Activated naive CD8-positive, alpha-beta T cell treated with anti-CD3 and anti-CD28 coated beads, Interleukin-2, amount 10 ng/mL, durations not matched to agents 7 days and 5 days (primary cell): ENCODE measurements at regions not wholly inside any gene's neighbourhood (a gene's known extent, or its start where the extent isn't known, plus 50 kb on each side); places are given as distances from the start of the nearest gene placed in this dataset.
"Not testable (repeated sequence)": the region's sequence is repeated elsewhere in the genome, so short reads cannot be mapped to it uniquely, and the experiment has no call there.

Experiments used
- ATAC-seq: fragments of 150-1000 bp; cut with Tn5 transposase; one replicate; pipeline ENCODE4 v1.10.0; 2021; ENCODE audit warnings: low read depth, moderate library complexity
- POLR2A ChIA-PET: fragments of 350-600 bp; sonication (Branson Sonifier 250); formaldehyde crosslinking; loops from one replicate; lab custom pipeline; 2021; ENCODE audit warnings: antibody characterized with exemption; lab: Charles Lee
- DNase-seq: peaks from one replicate; pipeline ENCODE4 v3.0.0; 2021
- H3K27ac Mint-ChIP-seq: one replicate; pipeline ENCODE4 v1.8.0; 2022; ENCODE audit warnings: mild to moderate bottlenecking, mixed read lengths
- H3K27me3 Mint-ChIP-seq: one replicate; pipeline ENCODE4 v1.8.0; 2022; ENCODE audit warnings: mild to moderate bottlenecking, moderate library complexity, mixed read lengths
- H3K36me3 Mint-ChIP-seq: one replicate; pipeline ENCODE4 v1.8.0; 2021; ENCODE audit warnings: mild to moderate bottlenecking, mixed read lengths
- H3K4me1 Mint-ChIP-seq: one replicate; pipeline ENCODE4 v1.8.0; 2021; ENCODE audit warnings: mixed read lengths
- H3K4me3 Mint-ChIP-seq: one replicate; pipeline ENCODE4 v1.8.0; 2022; ENCODE audit warnings: mild to moderate bottlenecking, moderate library complexity, mixed read lengths
- H3K9me3 Mint-ChIP-seq: one replicate; pipeline ENCODE4 v1.8.0; 2021; ENCODE audit warnings: mixed read lengths

DNA sequence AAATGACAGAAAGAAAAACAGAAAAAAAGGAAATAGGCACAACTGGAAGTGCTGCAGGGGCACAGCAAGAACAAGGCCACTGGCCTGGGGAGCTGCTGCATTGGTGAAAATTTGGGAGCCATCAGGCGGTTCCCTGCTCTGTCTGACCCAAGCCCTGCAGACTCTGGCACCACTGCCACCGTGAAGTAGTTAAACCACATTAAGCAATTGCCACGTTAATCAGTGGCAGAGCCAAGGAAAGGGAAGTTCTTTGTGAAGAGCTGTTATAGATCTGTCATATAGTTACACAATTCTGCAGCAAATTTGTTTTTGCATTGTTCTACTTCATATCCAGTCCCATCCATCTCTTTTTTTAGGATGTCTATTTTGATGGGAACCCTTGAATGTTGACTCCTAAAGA is 915.3 kb downstream of the FSCB start:
- Mint-ChIP-seq H3K4me1 (no peaks in the 10 kb centered on the region), H3K9me3 (no peaks in the 10 kb centered on the region), H3K4me3 (no peak overlapping the region), H3K36me3 (no peaks in the 10 kb centered on the region), H3K27me3 (no peaks in the 10 kb centered on the region), H3K27ac (no peak overlapping the region)
- ATAC-seq (no peak), DNase-seq (no peak)
- POLR2A ChIA-PET = no interaction called here

DNA sequence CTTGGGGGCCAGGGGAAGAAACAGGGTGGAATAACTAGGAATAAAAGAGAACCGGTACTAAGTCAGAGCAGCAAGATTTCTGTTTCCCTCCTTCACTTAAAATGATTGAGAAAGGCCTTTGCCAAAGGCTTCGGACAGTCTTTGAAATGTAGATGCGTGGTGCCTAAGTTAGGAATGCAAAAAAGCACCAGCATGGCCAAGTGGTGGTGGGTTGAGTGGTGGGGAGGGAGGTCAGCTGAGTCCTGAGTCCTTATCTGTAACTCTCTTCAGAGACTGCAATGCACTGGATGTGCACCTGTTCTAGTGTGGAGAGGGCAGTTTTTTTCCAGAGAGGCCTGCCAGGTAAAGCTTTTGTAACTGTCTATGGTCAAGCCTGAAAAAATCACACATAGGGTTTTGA is 919.9 kb downstream of the FSCB start:
- no peaks in the 10 kb centered on the region for H3K36me3 Mint-ChIP-seq
- H3K27me3 Mint-ChIP-seq = no peaks in the 10 kb centered on the region
- H3K9me3 Mint-ChIP-seq = no peaks in the 10 kb centered on the region
- H3K4me3 Mint-ChIP-seq = no peak overlapping the region
- no peak for ATAC-seq
- no peak overlapping the region for H3K27ac Mint-ChIP-seq
- no peak for DNase-seq
- POLR2A ChIA-PET = no interaction called here
- H3K4me1 Mint-ChIP-seq = no peaks in the 10 kb centered on the region

DNA sequence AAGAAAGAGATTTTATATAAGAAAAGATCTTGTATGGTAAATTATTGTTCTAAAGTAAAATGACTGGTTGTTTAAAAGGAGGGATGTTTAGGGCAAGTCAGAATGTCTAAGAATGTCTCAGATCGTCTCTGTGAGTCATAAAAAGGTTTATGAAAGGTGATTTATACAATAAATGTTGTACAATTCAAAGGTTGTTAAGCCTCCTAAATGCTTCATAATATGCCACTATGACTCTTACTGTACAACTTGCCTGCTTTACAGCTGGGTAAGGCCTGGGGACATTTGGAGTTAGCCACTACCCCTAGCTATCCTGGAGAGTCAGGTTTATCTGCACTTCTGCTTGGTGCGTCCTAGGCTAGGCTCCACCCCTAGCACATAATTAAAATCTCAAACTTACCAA is 927.4 kb downstream of the FSCB start:
- H3K4me3 Mint-ChIP-seq = no peak overlapping the region
- H3K27me3 Mint-ChIP-seq = no peaks in the 10 kb centered on the region
- no peak overlapping the region for H3K27ac Mint-ChIP-seq
- ATAC-seq = no peak
- DNase-seq = no peak
- POLR2A ChIA-PET = interaction anchor here (0.6 kb wide), 1 partner anchor 205 kb away, joined by 3 read pairs; no protein-coding TSS in a partner anchor
- no peaks in the 10 kb centered on the region for H3K4me1 Mint-ChIP-seq
- H3K9me3 Mint-ChIP-seq = peaks cover 3% of the 10 kb centered on the region
- H3K36me3 Mint-ChIP-seq = no peaks in the 10 kb centered on the region

DNA sequence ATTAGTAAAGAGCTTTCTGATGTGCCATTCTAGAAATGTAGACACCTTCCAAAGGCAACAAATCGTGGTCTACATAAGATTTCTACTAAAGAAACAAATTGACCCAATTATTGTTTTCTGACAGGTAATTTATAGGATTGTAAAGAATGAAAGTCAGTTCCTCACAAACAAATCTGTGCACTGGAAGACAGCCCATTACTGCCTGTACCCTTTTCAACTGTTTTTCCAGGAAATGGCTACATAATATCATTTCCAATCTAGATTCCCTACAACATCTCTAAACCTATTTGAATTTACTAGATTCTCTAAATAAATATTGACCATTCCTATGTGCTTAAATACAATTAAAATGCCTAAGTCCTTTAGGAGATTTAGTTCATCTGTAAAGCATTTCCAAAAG is 939.1 kb downstream of the FSCB start:
- Mint-ChIP-seq H3K4me1 (no peaks in the 10 kb centered on the region), H3K4me3 (no peak overlapping the region), H3K9me3 (no peaks in the 10 kb centered on the region), H3K36me3 (no peaks in the 10 kb centered on the region), H3K27ac (no peak overlapping the region), H3K27me3 (no peaks in the 10 kb centered on the region)
- DNase-seq (no peak), ATAC-seq (no peak)
- POLR2A ChIA-PET = no interaction called here

DNA sequence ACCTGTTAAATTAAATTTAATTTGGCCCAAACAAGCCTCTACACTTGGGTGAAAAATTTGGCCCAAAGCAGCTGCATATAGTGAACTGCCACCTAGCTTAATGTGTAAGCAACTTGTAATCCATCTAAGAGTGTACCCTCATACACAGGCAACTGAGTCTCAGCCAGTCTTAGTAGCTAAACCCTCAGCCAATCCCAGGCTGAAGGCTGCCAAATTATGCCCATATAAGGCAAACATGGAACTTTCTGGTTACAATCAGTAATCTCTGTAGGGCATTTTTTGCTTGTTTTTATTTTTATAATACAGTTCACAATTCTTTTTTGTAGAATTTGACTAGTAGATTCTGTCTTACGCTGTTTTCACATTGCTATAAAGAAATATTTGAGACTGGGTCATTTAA is 958.7 kb downstream of the FSCB start:
- Mint-ChIP-seq H3K36me3 (no peaks in the 10 kb centered on the region), H3K9me3 (no peaks in the 10 kb centered on the region), H3K27me3 (no peaks in the 10 kb centered on the region), H3K4me3 (no peak overlapping the region), H3K27ac (no peak overlapping the region), H3K4me1 (no peaks in the 10 kb centered on the region)
- POLR2A ChIA-PET = no interaction called here
- ATAC-seq = no peak
- DNase-seq = no peak

DNA sequence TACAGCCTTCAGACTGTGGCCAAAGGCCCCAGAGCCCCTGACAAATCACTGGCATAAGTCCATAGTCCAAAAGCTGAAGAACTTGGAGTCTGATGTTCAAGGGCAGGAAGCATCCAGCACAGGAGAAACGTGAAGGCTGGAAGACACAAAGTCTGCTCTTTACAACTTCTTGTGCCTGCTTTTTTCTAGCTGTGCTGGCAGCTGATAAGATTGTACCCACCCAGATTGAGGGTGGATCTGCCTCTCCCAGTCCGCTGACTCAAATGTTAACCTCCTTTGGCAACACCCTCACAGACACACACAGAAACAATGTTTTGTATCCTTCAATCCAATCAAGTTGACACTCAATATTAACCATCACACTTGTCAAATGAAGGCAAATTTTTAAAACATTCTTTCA is 959.5 kb downstream of the FSCB start:
- H3K4me1 Mint-ChIP-seq, H3K9me3 Mint-ChIP-seq, DNase-seq, H3K27me3 Mint-ChIP-seq, POLR2A ChIA-PET, H3K27ac Mint-ChIP-seq, H3K36me3 Mint-ChIP-seq, ATAC-seq, H3K4me3 Mint-ChIP-seq: not testable (repeated sequence)

DNA sequence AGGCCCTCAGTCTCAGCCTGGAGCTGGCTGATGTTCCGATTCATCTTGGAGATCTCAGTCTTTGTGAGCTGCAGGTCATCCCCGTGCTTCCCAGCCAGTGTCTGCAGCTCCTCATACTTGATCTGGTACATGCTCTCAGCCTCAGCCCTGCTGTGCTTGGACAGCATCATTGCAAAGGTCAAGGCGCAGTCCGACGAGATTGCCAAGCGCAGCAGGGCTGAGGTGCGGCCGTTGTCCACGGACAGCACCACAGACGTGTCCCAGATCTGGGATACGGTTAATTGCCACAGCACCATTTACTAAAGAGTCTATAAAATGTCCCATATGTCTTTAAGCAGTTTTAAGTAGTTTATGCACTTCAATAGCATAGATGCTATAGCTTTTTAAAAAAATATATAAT is 965.7 kb downstream of the FSCB start:
- Mint-ChIP-seq H3K9me3 (peaks cover 6% of the 10 kb centered on the region), H3K36me3 (no peaks in the 10 kb centered on the region), H3K4me3 (no peak overlapping the region), H3K4me1 (no peaks in the 10 kb centered on the region), H3K27me3 (no peaks in the 10 kb centered on the region), H3K27ac (no peak overlapping the region)
- no peak for DNase-seq
- no peak for ATAC-seq
- POLR2A ChIA-PET = no interaction called here

DNA sequence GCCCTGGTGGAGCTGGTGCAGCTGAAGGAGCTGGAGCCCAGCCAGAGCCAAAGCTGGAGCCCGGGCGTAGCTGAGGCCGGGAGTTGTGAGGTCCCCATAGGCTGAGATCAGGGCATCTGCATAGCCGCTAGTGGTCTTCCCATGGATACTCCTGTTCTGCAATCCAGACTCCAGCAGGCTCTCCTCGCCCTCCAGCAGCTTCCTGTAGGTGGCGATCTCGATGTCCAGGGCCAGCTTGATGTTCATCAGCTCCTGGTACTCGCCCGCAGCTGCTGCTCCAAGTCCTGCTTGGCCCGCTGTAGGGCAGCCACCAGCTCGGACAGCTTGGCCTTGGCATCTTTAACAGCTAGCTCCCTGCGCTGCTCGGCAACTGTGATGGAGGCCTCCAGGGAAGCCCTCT is 966.1 kb downstream of the FSCB start:
- Mint-ChIP-seq H3K4me3 (no peak overlapping the region), H3K27me3 (no peaks in the 10 kb centered on the region), H3K27ac (no peak overlapping the region), H3K9me3 (peaks cover 6% of the 10 kb centered on the region), H3K4me1 (no peaks in the 10 kb centered on the region), H3K36me3 (no peaks in the 10 kb centered on the region)
- no peak for ATAC-seq
- DNase-seq = no peak
- POLR2A ChIA-PET = no interaction called here

DNA sequence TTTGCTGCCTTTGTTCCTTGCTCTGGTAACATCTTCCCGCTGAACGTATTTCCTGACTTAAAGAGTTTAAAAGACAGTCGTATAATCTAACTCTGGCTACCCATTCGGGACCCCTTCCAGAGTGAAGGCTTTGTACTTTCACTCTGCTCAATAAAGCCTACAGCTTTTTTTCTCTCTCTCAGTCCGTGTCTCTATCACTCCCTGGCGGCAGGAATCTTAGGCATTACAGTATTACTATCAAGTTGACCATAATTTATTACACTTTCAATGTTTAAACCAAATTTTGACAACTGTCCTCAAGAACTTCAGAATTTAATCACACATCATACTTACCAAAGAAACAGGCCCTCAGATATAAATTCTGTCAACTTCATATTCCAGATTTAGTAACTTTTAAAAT is 967.9 kb downstream of the FSCB start:
- POLR2A ChIA-PET = no interaction called here

DNA sequence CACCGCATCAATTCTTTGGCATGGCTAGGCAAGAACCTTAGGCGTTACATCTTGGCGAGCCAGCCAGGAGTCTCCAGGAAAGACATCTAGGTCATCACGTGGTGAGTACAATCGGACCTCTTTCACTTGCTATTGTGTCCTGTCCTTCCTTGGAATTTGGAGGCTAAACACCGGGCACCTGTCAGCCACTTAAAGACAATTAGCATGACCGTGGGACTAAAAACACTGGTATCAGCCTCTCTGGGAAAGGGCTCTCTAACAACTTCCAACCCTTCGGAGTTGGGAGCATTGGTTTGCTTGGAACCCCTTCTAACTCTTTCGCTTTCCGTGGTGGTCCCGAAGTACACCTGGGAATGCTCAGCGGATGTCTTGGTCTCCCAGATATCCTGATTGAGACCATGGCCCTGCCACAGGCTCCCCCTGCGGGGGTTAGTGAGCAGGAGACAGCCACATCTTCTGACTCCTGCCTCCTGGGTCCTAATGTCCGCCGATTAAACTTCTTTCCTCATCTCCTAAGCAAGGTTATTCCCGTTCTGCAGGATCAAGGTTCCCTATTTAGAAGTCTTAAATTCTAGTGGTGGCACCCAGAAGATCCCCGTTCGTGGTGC is 971.7 kb downstream of the FSCB start:
- H3K36me3 Mint-ChIP-seq = no peaks in the 10 kb centered on the region

More for the DNA sequence above, 967.9 kb downstream of the FSCB start:
- no peak overlapping the region for H3K27ac Mint-ChIP-seq
- no peaks in the 10 kb centered on the region for H3K27me3 Mint-ChIP-seq
- H3K9me3 Mint-ChIP-seq = peaks cover 8% of the 10 kb centered on the region
- no peaks in the 10 kb centered on the region for H3K36me3 Mint-ChIP-seq
- no peak overlapping the region for H3K4me3 Mint-ChIP-seq
- H3K4me1 Mint-ChIP-seq = no peaks in the 10 kb centered on the region
- no peak for ATAC-seq
- DNase-seq = no peak

DNA sequence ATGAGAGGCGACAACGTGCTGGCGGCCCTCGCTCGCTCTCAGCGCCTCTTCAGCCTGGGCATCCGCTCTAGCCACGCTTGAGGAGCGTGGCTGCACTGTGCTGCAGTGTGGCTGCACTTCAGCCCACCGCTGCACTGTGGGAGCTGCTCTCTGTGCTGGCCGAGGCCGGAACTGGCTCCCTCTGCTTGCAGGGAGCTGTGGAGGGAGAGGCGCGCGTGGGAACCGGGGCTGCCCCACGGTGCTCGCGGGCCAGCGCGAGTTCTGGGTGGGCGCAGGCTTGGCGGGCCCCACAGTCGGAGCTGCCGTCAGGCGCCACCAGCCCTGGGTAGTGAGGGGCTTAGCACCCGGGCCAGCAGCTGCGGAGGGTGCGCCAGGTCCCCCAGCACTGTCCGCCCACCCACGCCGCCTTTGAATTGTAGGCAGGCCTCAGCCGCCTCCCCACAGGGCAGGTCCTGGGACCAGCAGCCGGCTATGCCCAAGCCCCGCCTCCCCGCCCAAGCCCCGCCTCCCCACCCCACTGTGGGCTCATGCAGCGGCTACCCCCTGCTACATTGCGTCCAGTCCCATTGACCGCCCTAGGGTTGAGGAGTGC is 974.2 kb downstream of the FSCB start:
- H3K27me3 Mint-ChIP-seq = no peaks in the 10 kb centered on the region
- POLR2A ChIA-PET = no interaction called here
- H3K36me3 Mint-ChIP-seq = no peaks in the 10 kb centered on the region
- no peak overlapping the region for H3K4me3 Mint-ChIP-seq
- no peak overlapping the region for H3K27ac Mint-ChIP-seq
- ATAC-seq (no peak), DNase-seq (no peak)
- no peaks in the 10 kb centered on the region for H3K4me1 Mint-ChIP-seq
- peaks cover 5% of the 10 kb centered on the region for H3K9me3 Mint-ChIP-seq

More for the DNA sequence above, 971.7 kb downstream of the FSCB start:
- no peaks in the 10 kb centered on the region for H3K27me3 Mint-ChIP-seq
- POLR2A ChIA-PET = no interaction called here
- peaks cover 8% of the 10 kb centered on the region for H3K9me3 Mint-ChIP-seq
- no peak overlapping the region for H3K4me3 Mint-ChIP-seq
- DNase-seq (no peak), ATAC-seq (no peak)
- no peaks in the 10 kb centered on the region for H3K4me1 Mint-ChIP-seq
- H3K27ac Mint-ChIP-seq = no peak overlapping the region

DNA sequence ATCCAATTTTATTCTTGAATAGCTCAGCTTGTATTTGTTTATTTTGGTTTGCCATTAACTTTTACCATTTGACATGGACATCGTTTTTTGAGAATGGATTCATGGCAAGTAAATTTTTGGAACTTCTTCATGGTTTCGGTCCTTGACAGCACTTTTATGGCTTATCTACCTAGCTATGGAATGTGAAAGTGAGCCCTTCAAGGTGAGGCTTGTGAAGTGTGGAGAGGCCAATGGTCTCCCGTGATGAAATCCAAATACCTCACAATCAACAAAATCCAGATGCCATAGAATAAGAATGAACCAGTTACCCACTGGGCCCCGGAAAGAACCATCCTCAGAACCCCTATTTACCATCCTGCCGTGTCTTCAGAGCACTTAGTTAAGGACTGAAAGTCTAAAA is 978.8 kb downstream of the FSCB start:
- DNase-seq (no peak), ATAC-seq (no peak)
- no peak overlapping the region for H3K4me3 Mint-ChIP-seq

DNA sequence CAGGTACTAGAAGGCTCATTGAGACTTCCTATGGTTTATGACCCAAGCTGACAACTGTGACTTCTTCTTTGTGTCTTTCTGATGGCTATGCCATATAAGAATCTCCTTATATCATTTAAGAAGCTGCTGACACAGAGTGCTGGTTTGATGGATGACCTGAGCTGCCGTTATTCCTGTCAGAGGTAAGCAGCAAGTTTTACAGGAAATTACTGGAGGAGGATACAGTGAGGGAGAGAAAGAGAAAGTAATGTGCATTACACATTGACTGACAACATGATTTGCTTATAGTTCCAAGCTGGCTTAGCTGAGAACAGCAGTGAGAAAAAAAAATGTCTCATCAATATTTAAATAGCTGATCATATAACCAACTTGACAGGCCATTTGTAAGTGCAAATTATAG is 981.4 kb downstream of the FSCB start:
- ATAC-seq = no peak
- Mint-ChIP-seq H3K27ac (no peak overlapping the region), H3K27me3 (no peaks in the 10 kb centered on the region), H3K4me1 (no peaks in the 10 kb centered on the region), H3K9me3 (no peaks in the 10 kb centered on the region), H3K4me3 (no peak overlapping the region), H3K36me3 (no peaks in the 10 kb centered on the region)
- POLR2A ChIA-PET = no interaction called here
- no peak for DNase-seq

More for the DNA sequence above, 978.8 kb downstream of the FSCB start:
- Mint-ChIP-seq H3K27ac (no peak overlapping the region), H3K27me3 (no peaks in the 10 kb centered on the region), H3K9me3 (no peaks in the 10 kb centered on the region), H3K4me1 (no peaks in the 10 kb centered on the region), H3K36me3 (no peaks in the 10 kb centered on the region)
- POLR2A ChIA-PET = no interaction called here

DNA sequence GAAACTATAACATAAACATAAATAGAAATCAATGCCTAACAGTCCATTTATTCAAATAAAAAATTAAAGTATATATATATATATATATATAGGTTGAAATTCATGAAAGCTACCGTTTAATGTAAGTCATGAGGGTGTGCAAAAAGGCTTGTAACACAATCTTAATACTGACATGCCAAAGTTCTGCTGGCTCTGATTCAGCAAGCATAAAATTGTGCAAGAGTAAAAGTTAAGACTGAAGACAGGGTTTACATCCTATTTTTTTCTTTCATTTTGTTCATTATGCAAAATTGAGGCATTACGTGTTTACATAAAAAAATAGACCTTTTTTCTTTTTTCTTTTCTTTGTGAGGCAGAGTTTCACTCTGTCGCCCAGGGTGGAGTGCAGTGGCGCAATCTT is 984.2 kb downstream of the FSCB start:
- H3K4me3 Mint-ChIP-seq = no peak overlapping the region
- no peaks in the 10 kb centered on the region for H3K36me3 Mint-ChIP-seq

More for the DNA sequence above, 984.2 kb downstream of the FSCB start:
- DNase-seq (no peak), ATAC-seq (no peak)
- no peak overlapping the region for H3K27ac Mint-ChIP-seq
- no peaks in the 10 kb centered on the region for H3K9me3 Mint-ChIP-seq
- no peaks in the 10 kb centered on the region for H3K4me1 Mint-ChIP-seq
- no peaks in the 10 kb centered on the region for H3K27me3 Mint-ChIP-seq
- POLR2A ChIA-PET = no interaction called here
